ENCODE measurements at regions not wholly inside any gene's neighbourhood (a gene's known extent, or its start where the extent isn't known, plus 50 kb on each side); places are given as distances from the start of the nearest gene placed in this dataset.
A peak's percentile ranks its signal among the peaks of the same experiment; 100 is the strongest.

DNA sequence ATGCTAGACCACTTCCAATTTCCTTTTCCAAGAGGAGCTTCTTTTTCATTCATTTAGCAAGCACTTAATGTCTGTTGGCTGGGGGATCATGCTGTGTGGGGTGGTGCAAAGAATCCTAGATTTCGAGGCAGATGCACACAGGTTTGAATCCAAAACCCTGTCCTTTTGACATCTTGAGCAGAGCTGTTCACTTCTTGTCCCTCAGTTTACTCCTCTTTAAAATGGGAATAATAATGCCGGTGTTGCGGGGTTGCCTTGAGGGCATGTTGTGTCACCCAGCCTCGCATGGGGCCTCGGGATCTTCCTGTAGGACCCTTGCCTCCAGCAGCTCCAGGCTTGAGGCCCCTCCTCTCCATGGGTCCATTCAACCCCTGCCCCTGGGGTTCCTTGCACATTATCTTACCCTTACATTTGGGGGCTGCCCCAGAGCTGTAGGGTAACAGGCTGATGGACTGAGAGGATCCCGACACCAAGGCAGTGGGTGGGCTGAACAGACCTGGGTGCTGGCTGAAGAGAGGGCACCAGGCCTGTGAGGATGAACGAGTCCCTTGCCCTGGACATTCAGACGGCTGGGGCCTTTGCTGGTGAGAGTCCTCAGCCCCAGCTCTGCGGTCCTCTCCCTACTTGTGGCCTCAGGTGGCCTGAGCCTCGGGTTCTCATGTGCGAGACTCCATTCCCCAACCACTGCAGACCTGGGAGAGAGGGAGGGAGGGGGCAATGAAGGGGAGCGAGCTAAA is 145.8 kb downstream of the BARX1 start:
- Histone ChIP-seq H3K27me3 (no peaks in the 10 kb centered on the region), H3K27ac (no peak overlapping the region), H3K36me3 (no peaks in the 10 kb centered on the region), H3K4me3 (no peak overlapping the region), H3K9me3 (peaks cover 0 to 3% (median 0%) of the 10 kb centered on the region in 4 donors), H3K4me1 (no peaks in the 10 kb centered on the region)
- peak in 1 of 2 donors; percentile 9 for ATAC-seq (ENCODE audit: low FRiP score in 2 of 2)
- TF ChIP-seq, protein P1, sequence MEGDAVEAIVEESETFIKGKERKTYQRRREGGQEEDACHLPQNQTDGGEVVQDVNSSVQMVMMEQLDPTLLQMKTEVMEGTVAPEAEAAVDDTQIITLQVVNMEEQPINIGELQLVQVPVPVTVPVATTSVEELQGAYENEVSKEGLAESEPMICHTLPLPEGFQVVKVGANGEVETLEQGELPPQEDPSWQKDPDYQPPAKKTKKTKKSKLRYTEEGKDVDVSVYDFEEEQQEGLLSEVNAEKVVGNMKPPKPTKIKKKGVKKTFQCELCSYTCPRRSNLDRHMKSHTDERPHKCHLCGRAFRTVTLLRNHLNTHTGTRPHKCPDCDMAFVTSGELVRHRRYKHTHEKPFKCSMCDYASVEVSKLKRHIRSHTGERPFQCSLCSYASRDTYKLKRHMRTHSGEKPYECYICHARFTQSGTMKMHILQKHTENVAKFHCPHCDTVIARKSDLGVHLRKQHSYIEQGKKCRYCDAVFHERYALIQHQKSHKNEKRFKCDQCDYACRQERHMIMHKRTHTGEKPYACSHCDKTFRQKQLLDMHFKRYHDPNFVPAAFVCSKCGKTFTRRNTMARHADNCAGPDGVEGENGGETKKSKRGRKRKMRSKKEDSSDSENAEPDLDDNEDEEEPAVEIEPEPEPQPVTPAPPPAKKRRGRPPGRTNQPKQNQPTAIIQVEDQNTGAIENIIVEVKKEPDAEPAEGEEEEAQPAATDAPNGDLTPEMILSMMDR (IDR thresholded peaks at IDR 0.05) = no peak
- no peak for TF ChIP-seq POLR2A (IDR thresholded peaks at IDR 0.05)
- no peak for TF ChIP-seq POLR2AphosphoS5 (IDR thresholded peaks at IDR 0.05)
- no peak for TF ChIP-seq EP300 (IDR thresholded peaks at IDR 0.05)
- WGBS, 2 donors = 84 to 94% methylated on average over 8 to 12 of the region's 12 CpGs
- no peak for DNase-seq

DNA sequence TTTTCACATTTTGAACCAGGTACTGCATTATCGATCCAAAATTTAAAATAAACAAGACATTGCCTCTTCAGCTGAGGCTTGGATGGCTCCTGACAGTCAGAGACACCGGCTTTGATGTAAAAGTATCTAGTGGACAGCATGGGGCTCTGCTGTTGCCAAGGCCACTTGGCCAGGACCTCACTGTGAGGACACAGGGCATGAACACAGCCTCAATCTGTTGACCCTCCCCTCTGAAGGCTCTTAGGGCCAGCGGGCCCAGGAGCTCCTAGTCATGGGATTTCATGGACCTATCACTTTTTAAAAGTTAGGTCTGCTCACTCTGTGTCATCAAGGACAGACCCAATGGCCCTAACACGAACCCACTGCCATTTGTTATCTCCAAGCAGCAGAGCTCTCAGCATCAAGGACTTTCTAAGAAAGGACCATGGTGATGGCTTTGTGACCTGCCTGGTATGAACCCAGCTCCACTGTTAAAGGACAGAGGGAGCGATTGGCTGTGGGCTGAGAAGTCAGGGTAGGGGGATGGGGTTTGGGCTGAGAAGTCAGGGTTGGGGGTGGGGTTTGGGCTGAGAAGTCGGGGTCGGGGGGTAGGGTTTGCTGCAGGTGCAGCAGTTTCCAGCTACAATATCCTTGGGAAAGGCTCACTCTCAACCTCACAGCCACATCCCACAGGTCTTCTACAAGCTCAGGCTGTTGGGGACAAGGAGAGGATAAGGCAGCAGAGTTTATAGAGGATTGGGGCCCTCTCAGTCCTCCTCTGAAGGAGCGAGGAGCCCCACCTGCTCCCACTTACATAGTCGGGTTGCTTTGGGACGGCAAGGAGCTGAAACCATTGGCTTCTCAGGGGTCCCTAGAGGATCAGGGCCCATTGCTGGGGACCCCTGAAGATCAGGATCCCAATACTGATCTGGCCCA is 146.8 kb downstream of the BARX1 start:
- TF ChIP-seq POLR2A (IDR thresholded peaks at IDR 0.05) (no peak), POLR2AphosphoS5 (IDR thresholded peaks at IDR 0.05) (no peak), EP300 (IDR thresholded peaks at IDR 0.05) (no peak)
- TF ChIP-seq, protein P1 (IDR thresholded peaks at IDR 0.05) = no peak
- Histone ChIP-seq H3K27me3 (no peaks in the 10 kb centered on the region), H3K27ac (no peak overlapping the region), H3K4me3 (no peak overlapping the region), H3K9me3 (peaks cover 0 to 3% (median 0%) of the 10 kb centered on the region in 4 donors), H3K4me1 (no peaks in the 10 kb centered on the region), H3K36me3 (no peaks in the 10 kb centered on the region)
- 78% methylated on average over 6 to 10 of the region's 10 CpGs for WGBS, 2 donors
- DNase-seq (no peak), ATAC-seq (ENCODE audit: low FRiP score in 2 of 2) (no peak)

DNA sequence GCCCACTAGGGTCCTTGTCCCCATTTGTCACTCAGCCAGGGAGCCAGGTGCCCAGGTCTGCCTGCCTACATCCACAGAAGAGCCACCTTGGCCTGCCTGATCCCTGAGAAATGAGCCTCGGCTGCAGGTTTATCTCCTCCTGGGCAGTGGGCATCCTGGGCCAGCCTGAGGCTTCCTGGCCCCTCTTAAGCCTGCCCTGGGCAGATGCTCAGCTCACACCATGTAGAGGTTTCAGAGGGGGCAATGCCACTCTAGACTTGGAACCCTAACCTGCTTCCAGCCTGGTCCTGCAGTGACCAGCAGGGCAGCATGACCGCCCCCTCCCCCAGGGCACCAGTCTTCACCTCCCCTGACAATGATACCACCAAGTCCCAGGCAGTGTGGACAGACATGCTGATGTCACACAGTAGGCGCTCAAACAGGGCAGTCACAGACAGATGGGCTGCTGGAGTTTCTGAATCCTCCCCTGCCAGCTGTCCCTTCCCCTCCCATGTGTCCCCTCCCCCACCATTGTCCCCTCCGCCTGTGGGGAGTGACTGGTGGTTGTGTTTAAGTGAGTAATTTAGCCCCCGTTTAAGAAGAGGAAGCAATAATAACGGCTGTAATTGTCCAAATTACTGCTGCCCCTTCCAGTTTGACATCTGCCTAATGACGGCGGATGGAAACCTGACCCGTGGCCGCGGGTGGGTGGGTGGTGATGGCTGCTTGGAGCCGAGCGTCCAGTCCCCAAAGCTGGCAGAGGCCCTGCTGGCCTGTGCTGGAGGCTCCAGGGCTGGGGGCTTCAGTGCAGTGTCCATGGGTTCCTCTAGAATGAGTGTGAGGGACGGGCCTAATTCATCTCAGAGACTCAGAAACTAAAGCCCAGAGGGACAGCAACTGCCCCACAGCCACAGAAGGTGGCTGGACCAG is 147.7 kb downstream of the BARX1 start:
- 63 to 67% methylated on average over 3 to 14 of the region's 14 CpGs for WGBS, 2 donors
- no peak overlapping the region for H3K27ac ChIP-seq
- DNase-seq = peak in 1 of 2 donors; percentile 41
- H3K27me3 ChIP-seq = no peaks in the 10 kb centered on the region
- no peaks in the 10 kb centered on the region for H3K4me1 ChIP-seq
- H3K9me3 ChIP-seq = peaks cover 0 to 3% (median 0%) of the 10 kb centered on the region in 4 donors
- TF ChIP-seq, protein P1 (IDR thresholded peaks at IDR 0.05) = no peak
- no peak for TF ChIP-seq POLR2A (IDR thresholded peaks at IDR 0.05)
- TF ChIP-seq EP300 (IDR thresholded peaks at IDR 0.05) = no peak
- no peak for TF ChIP-seq POLR2AphosphoS5 (IDR thresholded peaks at IDR 0.05)
- ATAC-seq (ENCODE audit: low FRiP score in 2 of 2) = peak in 1 of 2 donors; percentile 18
- no peaks in the 10 kb centered on the region for H3K36me3 ChIP-seq
- no peak overlapping the region for H3K4me3 ChIP-seq

DNA sequence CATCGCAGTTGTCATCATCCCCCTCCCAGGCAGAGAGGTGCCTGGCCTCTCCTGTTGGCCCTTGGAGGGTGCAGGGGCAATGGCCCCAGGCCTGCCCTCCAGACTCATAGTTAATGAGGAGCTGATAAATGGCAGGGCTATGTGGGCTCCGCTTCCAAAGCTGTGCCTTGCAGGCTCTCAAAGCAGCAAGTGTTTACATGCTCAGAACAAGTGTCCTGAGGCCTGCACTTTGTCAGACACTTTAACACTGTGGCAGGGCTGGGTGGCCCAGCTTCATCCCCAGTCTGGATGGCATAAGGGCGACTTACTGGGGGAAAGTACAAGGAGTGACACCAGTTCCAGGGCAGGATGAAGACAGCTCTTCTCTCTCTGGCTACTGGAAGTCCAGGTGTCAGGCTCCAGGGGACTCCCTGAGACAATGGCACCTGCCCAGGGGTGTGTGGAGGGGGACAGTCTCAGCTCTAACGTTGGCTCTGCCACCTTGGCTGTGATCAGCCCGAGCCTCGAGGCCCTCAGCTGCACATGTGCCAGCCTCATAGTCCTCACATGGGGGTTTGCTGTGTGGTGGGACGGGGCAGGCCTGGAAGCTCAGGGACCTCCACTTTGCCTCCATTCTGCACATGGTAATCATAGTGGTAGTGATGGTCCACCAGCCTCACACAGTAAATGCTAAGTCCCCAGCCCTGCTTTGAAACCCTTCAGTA is 153.4 kb downstream of the BARX1 start:
- no peak overlapping the region for H3K27ac ChIP-seq
- H3K27me3 ChIP-seq = no peaks in the 10 kb centered on the region
- TF ChIP-seq POLR2AphosphoS5 (IDR thresholded peaks at IDR 0.05) = no peak
- TF ChIP-seq, protein P1 (IDR thresholded peaks at IDR 0.05) = no peak
- no peak for TF ChIP-seq EP300 (IDR thresholded peaks at IDR 0.05)
- no peak for TF ChIP-seq POLR2A (IDR thresholded peaks at IDR 0.05)
- no peak overlapping the region for H3K4me3 ChIP-seq
- H3K4me1 ChIP-seq = no peaks in the 10 kb centered on the region
- WGBS, 2 donors = 63 to 67% methylated on average over 3 to 5 of the region's 7 CpGs
- no peaks in the 10 kb centered on the region for H3K36me3 ChIP-seq
- DNase-seq (no peak), ATAC-seq (ENCODE audit: low FRiP score in 2 of 2) (peak in 1 of 2 donors; percentile 51)
- peaks cover 0 to 3% (median 0%) of the 10 kb centered on the region in 4 donors for H3K9me3 ChIP-seq

All from upper lobe of left lung (tissue), 6 donors.